CD4-positive, alpha-beta T cell (primary cell): ENCODE measurements at regions not wholly inside any gene's neighbourhood (a gene's known extent, or its start where the extent isn't known, plus 50 kb on each side); places are given as distances from the start of the nearest gene placed in this dataset.

ENCODE experiments used
- ATAC-seq: fragments of 200-7000 bp; cut with Tn5 transposase; one replicate; pipeline ENCODE4 v1.10.0; 2022; ENCODE audit warnings: mild to moderate bottlenecking; ENCODE audit not compliant: poor library complexity
- CTCF ChIA-PET: fragments of 350-600 bp; sonication (Branson Sonifier 250); formaldehyde crosslinking; loops from one replicate; lab custom pipeline; 2021; ENCODE audit warnings: antibody characterized with exemption, inconsistent platforms; lab: Charles Lee
- POLR2A ChIA-PET: fragments of 350-600 bp; sonication (Branson Sonifier 250); formaldehyde crosslinking; loops from one replicate; lab custom pipeline; 2021; ENCODE audit warnings: antibody characterized with exemption, inconsistent platforms; lab: Charles Lee
- DNase-seq, 14 experiments: peaks; one replicate each; pipeline ENCODE4 v3.0.0-alpha.2; 2013 to 2020; ENCODE audit warnings: mixed read lengths in 2 of 14
- H3K27ac ChIP-seq, 2 donors: one replicate each; pipeline versions ENCODE4 v1.5.1 to v1.7.0; 2013; ENCODE audit warnings: low read length in 2 of 2, low read depth in 1 of 2, mild to moderate bottlenecking in 1 of 2
- H3K27me3 ChIP-seq, 2 experiments: 1 replicate in 1 of 2; 2 replicates in 1 of 2; pipeline versions ENCODE4 v1.6.1 to v1.7.0; 2013; ENCODE audit warnings: low read length in 2 of 2, control low read depth in 1 of 2, mild to moderate bottlenecking in 1 of 2, moderate library complexity in 1 of 2; ENCODE audit not compliant: insufficient read depth in 2 of 2, control insufficient read depth in 1 of 2
- H3K36me3 ChIP-seq: one replicate; pipeline ENCODE4 v1.6.1; 2013; ENCODE audit warnings: low read length, control low read depth; ENCODE audit not compliant: insufficient read depth
- H3K4me1 ChIP-seq: one replicate; pipeline ENCODE4 v1.6.1; 2013; ENCODE audit warnings: low read length, control low read depth; ENCODE audit not compliant: insufficient read depth
- H3K4me3 ChIP-seq: one replicate; pipeline ENCODE4 v1.5.1; 2013; ENCODE audit warnings: mild to moderate bottlenecking, low read length, moderate library complexity
- H3K9me3 ChIP-seq, 2 experiments: 1 replicate in 1 of 2; 2 replicates in 1 of 2; pipeline versions ENCODE4 v1.6.1 to v1.7.0; 2013; ENCODE audit warnings: low read length in 2 of 2, mild to moderate bottlenecking in 2 of 2, control low read depth in 1 of 2, moderate library complexity in 1 of 2; ENCODE audit not compliant: control insufficient read depth in 1 of 2, insufficient read depth in 1 of 2
- H3K27ac Mint-ChIP-seq: one replicate; pipeline ENCODE4 v1.8.0; 2020; ENCODE audit warnings: mixed read lengths
- H3K27me3 Mint-ChIP-seq: one replicate; pipeline ENCODE4 v1.8.0; 2021; ENCODE audit warnings: mixed read lengths
- H3K36me3 Mint-ChIP-seq: one replicate; pipeline ENCODE4 v1.8.0; 2021; ENCODE audit warnings: low read depth, mixed read lengths
- H3K4me1 Mint-ChIP-seq: one replicate; pipeline ENCODE4 v1.8.0; 2021; ENCODE audit warnings: low read depth, mixed read lengths
- H3K4me3 Mint-ChIP-seq: one replicate; pipeline ENCODE4 v1.8.0; 2020; ENCODE audit warnings: mild to moderate bottlenecking, mixed read lengths
- H3K9me3 Mint-ChIP-seq: one replicate; pipeline ENCODE4 v1.8.0; 2020; ENCODE audit warnings: mixed read lengths
- CTCF ChIP-seq: fragments of 200-600 bp; IDR thresholded peaks from one replicate; pipeline ENCODE4 v1.8.0; 2022; ENCODE audit warnings: antibody characterized with exemption, mild to moderate bottlenecking
- intact Hi-C, 2 experiments: fragments of 100-400 bp; cut with DNase I in 1 of 2; cut with micrococcal nuclease in 1 of 2; formaldehyde crosslinking; loops; one replicate each; pipeline versions ENCODE4 v1.15.1 to v1.9.0; 2023 to 2025; cut with DNase I, micrococcal nuclease

GRCh38 chr18:78232196-78232595, 747.4 kb upstream of the SALL3 start:
- ATAC-seq (no peak), DNase-seq (no peak)
- Mint-ChIP-seq H3K27ac (no peak overlapping the region), H3K4me1 (no peaks in the 10 kb centered on the region), H3K9me3 (no peaks in the 10 kb centered on the region), H3K36me3 (no peaks in the 10 kb centered on the region), H3K4me3 (no peak overlapping the region), H3K27me3 (no peaks in the 10 kb centered on the region)
- no peak for TF ChIP-seq CTCF
- ChIA-PET POLR2A (no interaction called here), CTCF (no interaction called here)
- Histone ChIP-seq H3K4me1 (no peaks in the 10 kb centered on the region), H3K27ac (no peak overlapping the region), H3K27me3 (no peaks in the 10 kb centered on the region), H3K9me3 (peaks cover 0 to 27% of the 10 kb centered on the region in 2 experiments), H3K36me3 (no peaks in the 10 kb centered on the region), H3K4me3 (no peak overlapping the region)
- intact Hi-C loops: no loop called here

GRCh38 chr18:78237864-78238263, 741.8 kb upstream of the SALL3 start:
- H3K27me3 Mint-ChIP-seq: no peaks in the 10 kb centered on the region
- H3K9me3 Mint-ChIP-seq: peaks cover 3% of the 10 kb centered on the region
- no peaks in the 10 kb centered on the region for H3K27me3 ChIP-seq
- ATAC-seq (no peak), DNase-seq (no peak)
- H3K9me3 ChIP-seq: peaks cover 0 to 18% of the 10 kb centered on the region in 2 experiments
- no peak overlapping the region for H3K27ac Mint-ChIP-seq
- intact Hi-C loops: no loop called here
- H3K4me3 Mint-ChIP-seq: no peak overlapping the region
- H3K36me3 Mint-ChIP-seq: no peaks in the 10 kb centered on the region
- H3K27ac ChIP-seq: no peak overlapping the region
- TF ChIP-seq CTCF: no peak
- H3K36me3 ChIP-seq: no peaks in the 10 kb centered on the region
- ChIA-PET POLR2A (no interaction called here), CTCF (no interaction called here)
- H3K4me1 ChIP-seq: no peaks in the 10 kb centered on the region
- no peaks in the 10 kb centered on the region for H3K4me1 Mint-ChIP-seq
- H3K4me3 ChIP-seq: no peak overlapping the region

GRCh38 chr18:78238404-78239089, 741.1 kb upstream of the SALL3 start:
- H3K36me3 ChIP-seq: no peaks in the 10 kb centered on the region
- no peaks in the 10 kb centered on the region for H3K27me3 ChIP-seq
- no peak overlapping the region for H3K4me3 Mint-ChIP-seq
- CTCF ChIA-PET: no interaction called here
- H3K27ac Mint-ChIP-seq: no peak overlapping the region
- H3K9me3 ChIP-seq: peaks cover 0 to 18% of the 10 kb centered on the region in 2 experiments
- no peaks in the 10 kb centered on the region for H3K4me1 Mint-ChIP-seq
- no peak overlapping the region for H3K4me3 ChIP-seq
- no peak for TF ChIP-seq CTCF
- no peak overlapping the region for H3K27ac ChIP-seq
- ATAC-seq (no peak), DNase-seq (no peak)
- POLR2A ChIA-PET: no interaction called here
- no peaks in the 10 kb centered on the region for H3K4me1 ChIP-seq
- H3K36me3 Mint-ChIP-seq: no peaks in the 10 kb centered on the region
- intact Hi-C loops: no loop called here
- peaks cover 3% of the 10 kb centered on the region for H3K9me3 Mint-ChIP-seq
- no peaks in the 10 kb centered on the region for H3K27me3 Mint-ChIP-seq
